ENCODE measurements at regions not wholly inside any gene's neighbourhood (a gene's known extent, or its start where the extent isn't known, plus 50 kb on each side); places are given as distances from the start of the nearest gene placed in this dataset.

DNA sequence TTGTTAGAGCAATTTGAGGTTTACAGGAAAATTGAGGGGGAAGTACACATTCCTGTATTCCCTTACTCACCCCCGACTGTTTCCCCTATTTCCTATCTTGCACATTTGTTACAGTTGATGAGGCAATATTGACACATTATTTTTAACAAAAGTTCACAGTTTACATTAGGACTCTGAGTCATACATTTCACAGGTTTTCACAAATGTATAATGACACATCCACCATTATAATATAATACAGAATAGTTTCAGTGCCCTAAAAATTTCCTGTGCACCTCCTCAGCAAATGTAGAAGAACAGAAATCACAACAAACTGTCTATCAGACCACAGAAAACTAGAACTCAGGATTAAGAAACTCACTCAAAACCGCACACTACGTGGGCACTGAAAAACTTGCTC is 160.6 kb upstream of the RMP24 start:
- TF ChIP-seq, protein P1, sequence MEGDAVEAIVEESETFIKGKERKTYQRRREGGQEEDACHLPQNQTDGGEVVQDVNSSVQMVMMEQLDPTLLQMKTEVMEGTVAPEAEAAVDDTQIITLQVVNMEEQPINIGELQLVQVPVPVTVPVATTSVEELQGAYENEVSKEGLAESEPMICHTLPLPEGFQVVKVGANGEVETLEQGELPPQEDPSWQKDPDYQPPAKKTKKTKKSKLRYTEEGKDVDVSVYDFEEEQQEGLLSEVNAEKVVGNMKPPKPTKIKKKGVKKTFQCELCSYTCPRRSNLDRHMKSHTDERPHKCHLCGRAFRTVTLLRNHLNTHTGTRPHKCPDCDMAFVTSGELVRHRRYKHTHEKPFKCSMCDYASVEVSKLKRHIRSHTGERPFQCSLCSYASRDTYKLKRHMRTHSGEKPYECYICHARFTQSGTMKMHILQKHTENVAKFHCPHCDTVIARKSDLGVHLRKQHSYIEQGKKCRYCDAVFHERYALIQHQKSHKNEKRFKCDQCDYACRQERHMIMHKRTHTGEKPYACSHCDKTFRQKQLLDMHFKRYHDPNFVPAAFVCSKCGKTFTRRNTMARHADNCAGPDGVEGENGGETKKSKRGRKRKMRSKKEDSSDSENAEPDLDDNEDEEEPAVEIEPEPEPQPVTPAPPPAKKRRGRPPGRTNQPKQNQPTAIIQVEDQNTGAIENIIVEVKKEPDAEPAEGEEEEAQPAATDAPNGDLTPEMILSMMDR (IDR thresholded peaks at IDR 0.05): no peak
- TF ChIP-seq POLR2AphosphoS2 (conservative IDR thresholded peaks at IDR 0.05; ENCODE audit: low read length): no peak
- no peak for TF ChIP-seq POLR2A (IDR thresholded peaks at IDR 0.05; ENCODE audit: low read length)
- TF ChIP-seq, protein P2, sequence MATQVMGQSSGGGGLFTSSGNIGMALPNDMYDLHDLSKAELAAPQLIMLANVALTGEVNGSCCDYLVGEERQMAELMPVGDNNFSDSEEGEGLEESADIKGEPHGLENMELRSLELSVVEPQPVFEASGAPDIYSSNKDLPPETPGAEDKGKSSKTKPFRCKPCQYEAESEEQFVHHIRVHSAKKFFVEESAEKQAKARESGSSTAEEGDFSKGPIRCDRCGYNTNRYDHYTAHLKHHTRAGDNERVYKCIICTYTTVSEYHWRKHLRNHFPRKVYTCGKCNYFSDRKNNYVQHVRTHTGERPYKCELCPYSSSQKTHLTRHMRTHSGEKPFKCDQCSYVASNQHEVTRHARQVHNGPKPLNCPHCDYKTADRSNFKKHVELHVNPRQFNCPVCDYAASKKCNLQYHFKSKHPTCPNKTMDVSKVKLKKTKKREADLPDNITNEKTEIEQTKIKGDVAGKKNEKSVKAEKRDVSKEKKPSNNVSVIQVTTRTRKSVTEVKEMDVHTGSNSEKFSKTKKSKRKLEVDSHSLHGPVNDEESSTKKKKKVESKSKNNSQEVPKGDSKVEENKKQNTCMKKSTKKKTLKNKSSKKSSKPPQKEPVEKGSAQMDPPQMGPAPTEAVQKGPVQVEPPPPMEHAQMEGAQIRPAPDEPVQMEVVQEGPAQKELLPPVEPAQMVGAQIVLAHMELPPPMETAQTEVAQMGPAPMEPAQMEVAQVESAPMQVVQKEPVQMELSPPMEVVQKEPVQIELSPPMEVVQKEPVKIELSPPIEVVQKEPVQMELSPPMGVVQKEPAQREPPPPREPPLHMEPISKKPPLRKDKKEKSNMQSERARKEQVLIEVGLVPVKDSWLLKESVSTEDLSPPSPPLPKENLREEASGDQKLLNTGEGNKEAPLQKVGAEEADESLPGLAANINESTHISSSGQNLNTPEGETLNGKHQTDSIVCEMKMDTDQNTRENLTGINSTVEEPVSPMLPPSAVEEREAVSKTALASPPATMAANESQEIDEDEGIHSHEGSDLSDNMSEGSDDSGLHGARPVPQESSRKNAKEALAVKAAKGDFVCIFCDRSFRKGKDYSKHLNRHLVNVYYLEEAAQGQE (IDR thresholded peaks at IDR 0.05): no peak
- no peak for TF ChIP-seq ESRRA (IDR thresholded peaks at IDR 0.05; ENCODE audit: borderline replicate concordance, low read length)
